Mucosa of descending colon (tissue), 3 donors: ENCODE measurements at regions not wholly inside any gene's neighbourhood (a gene's known extent, or its start where the extent isn't known, plus 50 kb on each side); places are given as distances from the start of the nearest gene placed in this dataset.

Source experiments
- ATAC-seq: fragments of 200-7000 bp; cut with Tn5 transposase; one replicate; pipeline ENCODE4 v1.9.1; 2020; ENCODE audit warnings: mild to moderate bottlenecking, moderate library complexity
- DNase-seq, 3 donors: peaks; one replicate each; pipeline ENCODE4 v3.0.0-alpha.2; 2020
- H3K36me3 ChIP-seq: fragments of 200-600 bp; one replicate; pipeline ENCODE4 v1.8.0; 2021; ENCODE audit warnings: low read depth, mild to moderate bottlenecking
- H3K4me1 ChIP-seq: fragments of 200-600 bp; one replicate; pipeline ENCODE4 v1.8.0; 2021; ENCODE audit warnings: low read depth, mild to moderate bottlenecking
- H3K4me3 ChIP-seq: fragments of 200-600 bp; one replicate; pipeline ENCODE4 v1.8.0; 2021; ENCODE audit warnings: mild to moderate bottlenecking
- H3K9me3 ChIP-seq: fragments of 200-600 bp; one replicate; pipeline ENCODE4 v1.8.0; 2021; ENCODE audit warnings: mild to moderate bottlenecking
- CTCF ChIP-seq: fragments of 200-600 bp; IDR thresholded peaks from one replicate; pipeline ENCODE4 v1.8.0; 2022; ENCODE audit warnings: antibody characterized with exemption, mild to moderate bottlenecking
- intact Hi-C, 2 donors: fragments of 100-400 bp; cut with DNase I in 1 of 2; cut with micrococcal nuclease in 1 of 2; formaldehyde crosslinking; loops; one replicate each; pipeline versions ENCODE4 v1.11.0 to v1.11.1; 2022; cut with DNase I, micrococcal nuclease
- donor health status: DM: no; HTN: no; CAD: no; lungs with moderate emphysema.
- donor health status: DM: no; HTN: no; CAD: no.
- donor health status: DM: no; HTN: yes; CAD: no.

DNA sequence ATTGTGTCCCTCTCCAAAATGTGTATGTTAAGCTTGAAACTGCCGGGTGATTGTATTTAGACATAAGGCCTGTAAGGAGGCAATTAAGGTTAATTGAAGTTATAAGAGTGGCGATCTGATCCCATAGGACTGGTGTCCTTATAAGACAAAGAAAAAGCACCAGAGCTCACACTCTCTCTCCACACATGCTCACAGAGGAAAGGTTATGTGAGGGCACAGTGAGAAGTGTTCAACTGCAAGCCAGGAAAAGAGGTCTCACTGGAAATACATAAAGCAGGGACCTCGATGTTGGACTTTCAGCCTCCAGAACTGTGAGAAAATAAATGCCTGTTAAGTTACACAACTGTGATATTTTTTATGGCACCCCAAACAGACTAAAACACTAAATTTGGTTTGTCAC is 1233.8 kb upstream of the CNTN5 start:
- DNase-seq: no peak
- H3K36me3 ChIP-seq: no peaks in the 10 kb centered on the region
- H3K9me3 ChIP-seq: peaks cover 64% of the 10 kb centered on the region
- H3K4me1 ChIP-seq: no peaks in the 10 kb centered on the region
- ATAC-seq: no peak
- intact Hi-C loops: no loop called here
- no peak overlapping the region for H3K4me3 ChIP-seq
- no peak for TF ChIP-seq CTCF

GRCh38 chr11:97794876-97795275 is 1225.9 kb upstream of the CNTN5 start:
- no peaks in the 10 kb centered on the region for H3K36me3 ChIP-seq
- intact Hi-C loops: no loop called here
- H3K4me3 ChIP-seq: no peak overlapping the region
- ATAC-seq (no peak), DNase-seq (no peak)
- peaks cover 35% of the 10 kb centered on the region for H3K9me3 ChIP-seq
- no peak for TF ChIP-seq CTCF
- H3K4me1 ChIP-seq: no peaks in the 10 kb centered on the region

GRCh38 chr11:97800891-97801290 is 1219.9 kb upstream of the CNTN5 start:
- intact Hi-C loops: no loop called here
- no peak for DNase-seq
- Histone ChIP-seq H3K9me3 (peaks cover 17% of the 10 kb centered on the region), H3K36me3 (no peaks in the 10 kb centered on the region), H3K4me1 (no peaks in the 10 kb centered on the region), H3K4me3 (no peak overlapping the region)
- no peak for TF ChIP-seq CTCF
- no peak for ATAC-seq

- DNase-seq: no peak
- intact Hi-C loops: no loop called here
- Histone ChIP-seq H3K9me3 (peaks cover 49% of the 10 kb centered on the region), H3K4me1 (no peaks in the 10 kb centered on the region), H3K4me3 (no peak overlapping the region), H3K36me3 (no peaks in the 10 kb centered on the region)
- no peak for TF ChIP-seq CTCF
- ATAC-seq: no peak
These were observed 1206.3 kb upstream of the CNTN5 start for GRCh38 chr11:97814325-97814959.

DNA sequence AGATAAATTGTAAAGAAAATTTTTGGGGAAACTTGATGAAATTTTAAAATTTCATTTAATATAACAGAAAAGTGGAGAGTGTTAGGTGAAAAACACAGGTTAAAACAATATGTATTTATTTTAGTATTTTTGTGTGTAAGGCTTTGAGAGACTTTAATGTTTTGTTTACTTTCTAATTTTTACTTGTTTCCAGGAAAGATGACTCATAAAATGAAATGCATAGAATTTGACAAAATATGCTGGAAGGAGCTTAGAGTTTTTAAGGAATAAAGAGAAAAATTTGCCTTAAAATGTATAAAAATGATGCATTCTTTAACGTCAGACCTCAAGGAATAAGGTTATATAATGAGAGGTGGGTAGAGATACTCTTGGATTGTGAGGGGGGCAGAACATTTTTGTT is 1205.1 kb upstream of the CNTN5 start:
- TF ChIP-seq CTCF: no peak
- DNase-seq: no peak
- intact Hi-C loops: no loop called here

DNA sequence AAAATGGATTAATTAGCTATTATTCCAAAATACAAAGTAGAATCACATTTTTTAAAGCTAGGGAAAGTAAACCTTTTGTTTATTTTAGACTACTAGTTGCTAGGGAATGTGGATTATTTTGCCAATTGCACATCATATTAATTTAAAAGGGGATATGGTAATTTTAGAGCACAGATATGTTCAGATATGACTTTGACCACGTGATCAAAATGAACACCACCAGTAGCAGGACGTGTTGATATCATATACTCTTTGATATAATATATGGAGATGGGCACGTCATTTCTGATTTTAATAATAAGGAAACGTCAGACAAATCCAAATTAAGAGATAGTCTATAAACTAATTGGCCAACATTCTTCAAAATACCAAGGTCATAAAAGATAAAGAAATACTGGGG is 1188.3 kb upstream of the CNTN5 start:
- Histone ChIP-seq H3K4me1 (no peaks in the 10 kb centered on the region), H3K9me3 (peaks cover 19% of the 10 kb centered on the region), H3K36me3 (no peaks in the 10 kb centered on the region), H3K4me3 (no peak overlapping the region)
- no peak for TF ChIP-seq CTCF
- intact Hi-C loops: no loop called here
- no peak for DNase-seq
- no peak for ATAC-seq

More for the DNA sequence above, 1205.1 kb upstream of the CNTN5 start:
- H3K4me3 ChIP-seq: no peak overlapping the region
- peaks cover 41% of the 10 kb centered on the region for H3K9me3 ChIP-seq
- H3K36me3 ChIP-seq: no peaks in the 10 kb centered on the region
- no peaks in the 10 kb centered on the region for H3K4me1 ChIP-seq
- no peak for ATAC-seq
